IgD-negative memory B cell (primary cell): ENCODE measurements at regions not wholly inside any gene's neighbourhood (a gene's known extent, or its start where the extent isn't known, plus 50 kb on each side); places are given as distances from the start of the nearest gene placed in this dataset.
"Not testable (repeated sequence)": the region's sequence is repeated elsewhere in the genome, so short reads cannot be mapped to it uniquely, and the experiment has no call there.

Experiments
- H3K27ac Mint-ChIP-seq, 3 donors: one replicate each; pipeline ENCODE4 v1.8.0; 2020 to 2022; ENCODE audit warnings: mild to moderate bottlenecking in 3 of 3, mixed read lengths in 3 of 3, moderate library complexity in 1 of 3
- H3K27me3 Mint-ChIP-seq: one replicate; pipeline ENCODE4 v1.8.0; 2021; ENCODE audit warnings: mixed read lengths
- H3K36me3 Mint-ChIP-seq: one replicate; pipeline ENCODE4 v1.8.0; 2020; ENCODE audit warnings: mild to moderate bottlenecking, mixed read lengths
- H3K4me1 Mint-ChIP-seq, 3 donors: one replicate each; pipeline ENCODE4 v1.8.0; 2020 to 2022; ENCODE audit warnings: mixed read lengths in 3 of 3, mild to moderate bottlenecking in 1 of 3
- H3K4me3 Mint-ChIP-seq, 4 donors: one replicate each; pipeline ENCODE4 v1.8.0; 2020 to 2022; ENCODE audit warnings: mild to moderate bottlenecking in 4 of 4, mixed read lengths in 4 of 4, moderate library complexity in 3 of 4
- H3K9me3 Mint-ChIP-seq, 3 donors: one replicate each; pipeline ENCODE4 v1.8.0; 2020 to 2021; ENCODE audit warnings: mixed read lengths in 3 of 3, mild to moderate bottlenecking in 1 of 3

DNA sequence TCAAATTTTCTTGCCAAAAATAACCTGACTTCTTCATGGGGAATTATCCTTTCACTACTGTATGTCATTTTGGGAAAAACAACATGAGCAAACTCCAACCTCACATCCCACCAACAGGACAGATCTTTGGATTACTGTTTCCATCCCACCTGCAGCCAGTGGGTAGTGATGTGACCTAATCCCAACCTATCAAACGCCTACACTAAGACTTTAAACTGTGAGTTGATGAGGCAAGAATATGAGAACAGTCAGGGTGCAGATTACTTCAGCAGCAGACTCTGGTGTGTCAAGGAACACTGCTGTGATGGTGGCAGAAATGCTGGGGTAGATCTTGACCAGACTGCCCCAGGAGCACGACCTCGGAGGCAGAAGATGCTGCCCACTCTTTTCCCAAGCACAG is 293.2 kb downstream of the DUSP6 start:
- H3K4me1 Mint-ChIP-seq: no peaks in the 10 kb centered on the region
- no peaks in the 10 kb centered on the region for H3K9me3 Mint-ChIP-seq
- peaks cover 1% of the 10 kb centered on the region for H3K27me3 Mint-ChIP-seq
- H3K36me3 Mint-ChIP-seq: no peaks in the 10 kb centered on the region
- H3K27ac Mint-ChIP-seq: no peak overlapping the region
- H3K4me3 Mint-ChIP-seq: no peak overlapping the region

GRCh38 chr12:89058402-89058801 is 293.9 kb downstream of the DUSP6 start:
- no peaks in the 10 kb centered on the region for H3K9me3 Mint-ChIP-seq
- H3K4me3 Mint-ChIP-seq: no peak overlapping the region
- H3K27me3 Mint-ChIP-seq: no peaks in the 10 kb centered on the region
- H3K27ac Mint-ChIP-seq: no peak overlapping the region
- no peaks in the 10 kb centered on the region for H3K4me1 Mint-ChIP-seq
- no peaks in the 10 kb centered on the region for H3K36me3 Mint-ChIP-seq

- not testable (repeated sequence) for H3K36me3 Mint-ChIP-seq, H3K4me3 Mint-ChIP-seq, H3K9me3 Mint-ChIP-seq, H3K27me3 Mint-ChIP-seq, H3K4me1 Mint-ChIP-seq
- peak overlapping the region in 1 of 3 donors; percentile 1 for H3K27ac Mint-ChIP-seq
These were observed 298.5 kb downstream of the DUSP6 start for GRCh38 chr12:89053817-89054216.

DNA sequence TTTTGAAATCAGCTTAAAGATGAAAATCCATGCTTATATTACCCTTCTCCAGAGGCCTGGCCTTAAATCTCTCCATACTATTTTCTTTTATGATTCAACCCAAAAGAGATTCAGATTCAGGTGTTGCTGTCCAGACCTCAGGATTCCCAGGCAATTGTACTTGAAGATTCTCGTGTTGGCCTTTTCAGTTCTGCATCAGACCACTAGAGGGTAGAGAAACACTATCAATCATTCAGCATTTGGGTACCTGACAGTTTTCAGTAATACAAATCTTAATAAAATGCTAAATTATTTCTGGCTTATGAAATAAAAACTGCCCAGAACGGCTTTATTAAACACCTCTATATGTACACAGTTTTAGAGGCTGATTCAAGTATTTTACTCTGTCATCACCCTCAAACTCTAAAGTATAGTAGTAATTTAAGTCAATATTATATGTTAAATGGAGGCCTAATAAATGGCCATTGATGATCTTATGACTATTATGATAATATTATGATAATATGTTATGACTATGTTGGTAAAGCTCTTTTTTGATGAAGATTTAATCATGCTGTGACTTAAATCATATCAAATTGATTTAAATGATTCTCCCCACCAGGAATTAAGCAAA is 301.1 kb downstream of the DUSP6 start:
- H3K9me3 Mint-ChIP-seq: no peaks in the 10 kb centered on the region
- H3K27ac Mint-ChIP-seq: no peak overlapping the region
- H3K4me3 Mint-ChIP-seq: no peak overlapping the region
- H3K4me1 Mint-ChIP-seq: no peaks in the 10 kb centered on the region
- H3K27me3 Mint-ChIP-seq: no peaks in the 10 kb centered on the region
- no peaks in the 10 kb centered on the region for H3K36me3 Mint-ChIP-seq

GRCh38 chr12:89047856-89048418 is 304.4 kb downstream of the DUSP6 start:
- Mint-ChIP-seq H3K4me3 (no peak overlapping the region), H3K27me3 (no peaks in the 10 kb centered on the region), H3K36me3 (no peaks in the 10 kb centered on the region), H3K9me3 (no peaks in the 10 kb centered on the region), H3K4me1 (no peaks in the 10 kb centered on the region), H3K27ac (no peak overlapping the region)

- Mint-ChIP-seq H3K4me3 (no peak overlapping the region), H3K27ac (no peak overlapping the region), H3K4me1 (peaks cover 6 to 8% (median 8%) of the 10 kb centered on the region in 3 donors), H3K27me3 (no peaks in the 10 kb centered on the region), H3K9me3 (peaks cover 0 to 2% (median 0%) of the 10 kb centered on the region in 3 donors), H3K36me3 (no peaks in the 10 kb centered on the region)
These were observed 311.2 kb downstream of the DUSP6 start for GRCh38 chr12:89041078-89041477.

- Mint-ChIP-seq H3K36me3 (no peaks in the 10 kb centered on the region), H3K4me1 (peaks cover 6 to 8% (median 8%) of the 10 kb centered on the region in 3 donors), H3K27ac (no peak overlapping the region), H3K4me3 (no peak overlapping the region), H3K9me3 (peaks cover 0 to 2% (median 0%) of the 10 kb centered on the region in 3 donors), H3K27me3 (no peaks in the 10 kb centered on the region)
These were observed 311.9 kb downstream of the DUSP6 start for GRCh38 chr12:89040146-89040964.

- peak overlapping the region in 1 of 3 donors; percentile 32 for H3K27ac Mint-ChIP-seq
- H3K4me1 Mint-ChIP-seq: peaks cover 6 to 8% (median 8%) of the 10 kb centered on the region in 3 donors
- H3K27me3 Mint-ChIP-seq: no peaks in the 10 kb centered on the region
- peaks cover 0 to 2% (median 0%) of the 10 kb centered on the region in 3 donors for H3K9me3 Mint-ChIP-seq
- peak overlapping the region in 1 of 4 donors; percentile 51 for H3K4me3 Mint-ChIP-seq
- no peaks in the 10 kb centered on the region for H3K36me3 Mint-ChIP-seq
These were observed 313.3 kb downstream of the DUSP6 start for GRCh38 chr12:89038831-89039512.

- no peaks in the 10 kb centered on the region for H3K9me3 Mint-ChIP-seq
- no peak overlapping the region for H3K27ac Mint-ChIP-seq
- H3K36me3 Mint-ChIP-seq: no peaks in the 10 kb centered on the region
- H3K4me1 Mint-ChIP-seq: no peaks in the 10 kb centered on the region
- peaks cover 5% of the 10 kb centered on the region for H3K27me3 Mint-ChIP-seq
- H3K4me3 Mint-ChIP-seq: no peak overlapping the region
These were observed 319.2 kb downstream of the DUSP6 start for GRCh38 chr12:89033062-89033461.

- Mint-ChIP-seq H3K27ac (no peak overlapping the region), H3K27me3 (peaks cover 6% of the 10 kb centered on the region), H3K4me1 (peaks cover 0 to 2% (median 0%) of the 10 kb centered on the region in 3 donors), H3K4me3 (no peak overlapping the region), H3K36me3 (no peaks in the 10 kb centered on the region), H3K9me3 (no peaks in the 10 kb centered on the region)
These were observed 322.3 kb downstream of the DUSP6 start for GRCh38 chr12:89029961-89030360.

- peaks cover 0 to 2% (median 0%) of the 10 kb centered on the region in 3 donors for H3K4me1 Mint-ChIP-seq
- H3K27ac Mint-ChIP-seq: no peak overlapping the region
- H3K9me3 Mint-ChIP-seq: no peaks in the 10 kb centered on the region
- no peaks in the 10 kb centered on the region for H3K36me3 Mint-ChIP-seq
- H3K4me3 Mint-ChIP-seq: no peak overlapping the region
- H3K27me3 Mint-ChIP-seq: peaks cover 1% of the 10 kb centered on the region
These were observed 327.7 kb downstream of the DUSP6 start for GRCh38 chr12:89024580-89024979.

DNA sequence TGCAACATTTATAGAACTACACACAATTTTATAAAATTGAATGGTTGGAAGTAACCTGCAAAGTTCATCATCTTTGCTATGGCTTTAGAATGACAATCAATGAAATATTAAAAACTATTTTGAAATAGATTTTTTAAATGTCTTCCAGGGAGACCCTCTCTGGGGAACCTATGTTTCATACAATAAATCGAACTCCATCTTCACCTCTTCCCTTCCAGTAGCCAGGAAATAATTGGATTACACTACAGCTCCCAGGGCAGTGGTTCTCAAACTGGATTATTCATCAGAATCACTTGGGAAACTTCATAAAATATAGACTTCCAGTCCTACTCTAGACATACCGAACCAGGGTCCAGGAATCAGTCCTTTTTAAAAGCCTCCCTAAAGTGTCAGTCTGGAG is 328.4 kb downstream of the DUSP6 start:
- Mint-ChIP-seq H3K27me3 (peaks cover 1% of the 10 kb centered on the region), H3K36me3 (no peaks in the 10 kb centered on the region), H3K27ac (no peak overlapping the region), H3K9me3 (no peaks in the 10 kb centered on the region), H3K4me1 (peaks cover 0 to 3% (median 0%) of the 10 kb centered on the region in 3 donors), H3K4me3 (no peak overlapping the region)

GRCh38 chr12:89020689-89021088 is 331.6 kb downstream of the DUSP6 start:
- Mint-ChIP-seq H3K36me3 (no peaks in the 10 kb centered on the region), H3K4me1 (peaks cover 0 to 3% (median 1%) of the 10 kb centered on the region in 3 donors), H3K27me3 (peaks cover 3% of the 10 kb centered on the region), H3K4me3 (no peak overlapping the region), H3K27ac (no peak overlapping the region), H3K9me3 (no peaks in the 10 kb centered on the region)

DNA sequence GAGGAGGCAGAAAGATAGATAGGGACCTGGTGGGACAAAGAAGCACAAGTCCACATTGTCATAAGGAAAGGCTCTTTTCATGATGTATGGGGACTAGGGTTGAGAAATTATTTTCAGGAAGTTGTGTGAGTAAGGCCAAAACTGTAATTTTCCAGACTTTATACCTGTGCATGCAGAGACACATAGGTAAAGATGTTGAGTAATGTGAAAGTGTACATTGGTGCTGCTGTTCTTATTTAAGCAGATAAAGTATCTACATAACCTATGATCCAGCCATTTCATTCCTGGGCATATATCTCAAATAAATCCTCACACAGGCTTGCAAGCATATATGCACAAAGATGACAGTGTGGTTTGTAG is 332.2 kb downstream of the DUSP6 start:
- H3K27me3 Mint-ChIP-seq: peaks cover 3% of the 10 kb centered on the region
- H3K4me3 Mint-ChIP-seq: no peak overlapping the region
- H3K9me3 Mint-ChIP-seq: no peaks in the 10 kb centered on the region
- peaks cover 0 to 3% (median 1%) of the 10 kb centered on the region in 3 donors for H3K4me1 Mint-ChIP-seq
- no peaks in the 10 kb centered on the region for H3K36me3 Mint-ChIP-seq
- H3K27ac Mint-ChIP-seq: no peak overlapping the region

GRCh38 chr12:89019439-89020120 is 332.7 kb downstream of the DUSP6 start:
- Mint-ChIP-seq H3K36me3 (no peaks in the 10 kb centered on the region), H3K27me3 (peaks cover 3% of the 10 kb centered on the region), H3K4me3 (no peak overlapping the region), H3K27ac (no peak overlapping the region), H3K4me1 (peaks cover 0 to 3% (median 1%) of the 10 kb centered on the region in 3 donors), H3K9me3 (no peaks in the 10 kb centered on the region)
